Breast epithelium (tissue), 4 donors: ENCODE measurements at regions not wholly inside any gene's neighbourhood (a gene's known extent, or its start where the extent isn't known, plus 50 kb on each side); places are given as distances from the start of the nearest gene placed in this dataset.

Experiments
- DNase-seq, 2 donors: peaks; one replicate each; pipeline ENCODE4 v3.0.0-alpha.2; 2019; ENCODE audit warnings: low spot score in 2 of 2
- H3K27ac ChIP-seq, 2 donors: fragments of 200-600 bp; sonication (generic) in 1 of 2; one replicate each; pipeline ENCODE4 v1.5.1; 2016 to 2019; ENCODE audit warnings: mild to moderate bottlenecking in 1 of 2
- H3K27me3 ChIP-seq, 2 donors: fragments of 200-600 bp; sonication (generic) in 1 of 2; one replicate each; pipeline versions ENCODE4 v1.5.1 to v1.6.0; 2017 to 2019; ENCODE audit warnings: control low read depth in 1 of 2, mild to moderate bottlenecking in 1 of 2
- H3K36me3 ChIP-seq: fragments of 200-600 bp; one replicate; pipeline ENCODE4 v1.5.1; 2019
- H3K4me1 ChIP-seq, 2 donors: fragments of 200-600 bp; sonication (generic); one replicate each; pipeline ENCODE4 v1.5.1; 2016 to 2019; ENCODE audit warnings: control low read depth in 1 of 2
- H3K4me3 ChIP-seq, 3 donors: fragments of 200-600 bp; sonication (generic); 1 replicate in 2 of 3; 2 replicates in 1 of 3; pipeline ENCODE4 v1.5.1; 2016 to 2019; ENCODE audit warnings: mild to moderate bottlenecking in 3 of 3, moderate library complexity in 2 of 3
- H3K9me3 ChIP-seq, 2 donors: fragments of 200-600 bp; sonication (generic) in 1 of 2; one replicate each; pipeline ENCODE4 v1.5.1; 2016 to 2019; ENCODE audit warnings: control low read depth in 1 of 2
- CTCF ChIP-seq, 3 donors: fragments of 450-650 bp; IDR thresholded peaks; one replicate each; pipeline ENCODE4 v1.5.1; 2016 to 2017; ENCODE audit warnings: antibody characterized with exemption in 3 of 3, mild to moderate bottlenecking in 3 of 3, moderate library complexity in 3 of 3
- POLR2A ChIP-seq: fragments of 450-650 bp; IDR thresholded peaks from one replicate; pipeline ENCODE4 v1.6.1; 2016; ENCODE audit warnings: antibody characterized with exemption, mild to moderate bottlenecking, moderate library complexity
- POLR2AphosphoS5 ChIP-seq, 3 donors: sonication (generic); formaldehyde crosslinking; IDR thresholded peaks; one replicate each; pipeline ENCODE4 v1.6.1; 2017; ENCODE audit warnings: antibody characterized with exemption in 3 of 3
- intact Hi-C: fragments of 100-400 bp; cut with DNase I; formaldehyde crosslinking; loops from one replicate; pipeline ENCODE4 v1.15.1; 2023; ENCODE audit warnings: low total_unique reads

GRCh38 chr5:83846624-83847350 lies 126.1 kb upstream of the HAPLN1 start:
- H3K36me3 ChIP-seq = no peaks in the 10 kb centered on the region
- no peak overlapping the region for H3K27ac ChIP-seq
- TF ChIP-seq CTCF (IDR thresholded peaks at IDR 0.05) = no peak
- no peak for TF ChIP-seq POLR2A
- no peak for TF ChIP-seq POLR2AphosphoS5 (IDR thresholded peaks at IDR 0.05)
- no peaks in the 10 kb centered on the region for H3K27me3 ChIP-seq
- DNase-seq = no peak
- H3K9me3 ChIP-seq = no peaks in the 10 kb centered on the region
- H3K4me1 ChIP-seq = no peaks in the 10 kb centered on the region
- no peak overlapping the region for H3K4me3 ChIP-seq
- intact Hi-C loops = no loop called here

GRCh38 chr5:83844449-83845068 lies 123.9 kb upstream of the HAPLN1 start:
- TF ChIP-seq POLR2A = no peak
- TF ChIP-seq POLR2AphosphoS5 (IDR thresholded peaks at IDR 0.05) = no peak
- TF ChIP-seq CTCF (IDR thresholded peaks at IDR 0.05) = no peak
- intact Hi-C loops = no loop called here
- H3K27me3 ChIP-seq = no peaks in the 10 kb centered on the region
- H3K27ac ChIP-seq = no peak overlapping the region
- no peaks in the 10 kb centered on the region for H3K9me3 ChIP-seq
- DNase-seq = peak in 1 of 2 donors; percentile 26
- no peaks in the 10 kb centered on the region for H3K36me3 ChIP-seq
- peak overlapping the region in 2 of 3 donors; percentile 30 to 40 for H3K4me3 ChIP-seq
- no peaks in the 10 kb centered on the region for H3K4me1 ChIP-seq

- Histone ChIP-seq H3K36me3 (no peaks in the 10 kb centered on the region), H3K4me1 (no peaks in the 10 kb centered on the region), H3K27ac (no peak overlapping the region), H3K4me3 (no peak overlapping the region), H3K27me3 (no peaks in the 10 kb centered on the region), H3K9me3 (no peaks in the 10 kb centered on the region)
- intact Hi-C loops = no loop called here
- DNase-seq = no peak
- TF ChIP-seq CTCF (IDR thresholded peaks at IDR 0.05) (no peak), POLR2A (no peak), POLR2AphosphoS5 (IDR thresholded peaks at IDR 0.05) (no peak)
These were observed 119.1 kb upstream of the HAPLN1 start for GRCh38 chr5:83839788-83840187.

GRCh38 chr5:83839256-83839655 lies 118.6 kb upstream of the HAPLN1 start:
- no peaks in the 10 kb centered on the region for H3K36me3 ChIP-seq
- intact Hi-C loops = no loop called here
- H3K4me3 ChIP-seq = no peak overlapping the region
- H3K27ac ChIP-seq = no peak overlapping the region
- H3K27me3 ChIP-seq = no peaks in the 10 kb centered on the region
- DNase-seq = no peak
- TF ChIP-seq CTCF (IDR thresholded peaks at IDR 0.05) (no peak), POLR2A (no peak), POLR2AphosphoS5 (IDR thresholded peaks at IDR 0.05) (no peak)
- no peaks in the 10 kb centered on the region for H3K4me1 ChIP-seq
- H3K9me3 ChIP-seq = no peaks in the 10 kb centered on the region

- no peaks in the 10 kb centered on the region for H3K4me1 ChIP-seq
- intact Hi-C loops = no loop called here
These were observed 116.7 kb upstream of the HAPLN1 start for GRCh38 chr5:83837265-83837907.

More at GRCh38 chr5:83837265-83837907, 116.7 kb upstream of the HAPLN1 start:
- no peaks in the 10 kb centered on the region for H3K27me3 ChIP-seq
- TF ChIP-seq POLR2A = no peak
- TF ChIP-seq CTCF (IDR thresholded peaks at IDR 0.05) = no peak
- no peak for TF ChIP-seq POLR2AphosphoS5 (IDR thresholded peaks at IDR 0.05)
- no peak overlapping the region for H3K4me3 ChIP-seq
- DNase-seq = no peak
- H3K27ac ChIP-seq = no peak overlapping the region
- no peaks in the 10 kb centered on the region for H3K9me3 ChIP-seq
- no peaks in the 10 kb centered on the region for H3K36me3 ChIP-seq
